ENCODE measurements at regions not wholly inside any gene's neighbourhood (a gene's known extent, or its start where the extent isn't known, plus 50 kb on each side); places are given as distances from the start of the nearest gene placed in this dataset.

DNA sequence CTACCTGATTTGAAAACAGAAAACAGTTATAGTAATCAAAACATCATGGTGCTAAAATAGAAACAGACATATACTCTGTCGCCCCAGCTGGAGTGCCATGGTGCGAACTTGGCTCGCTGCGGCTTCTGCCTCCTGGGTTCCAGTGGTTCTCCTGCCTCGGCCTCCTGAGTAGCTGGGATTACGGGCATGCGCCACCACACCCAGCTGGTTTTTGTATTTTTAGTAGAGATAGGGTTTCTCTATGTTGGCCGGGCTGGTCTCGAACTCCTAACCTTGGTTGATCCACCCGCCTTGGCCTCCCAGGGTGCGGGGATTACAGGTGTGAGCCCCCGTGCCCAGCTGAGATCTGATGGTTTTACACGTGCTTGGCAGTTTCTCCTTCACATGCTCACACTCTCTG is 495.9 kb downstream of the ANXA1 start:
- H3K4me1 Mint-ChIP-seq = no peaks in the 10 kb centered on the region
- ChIA-PET POLR2A (no interaction called here), CTCF (no interaction called here)
- H3K9me3 Mint-ChIP-seq (ENCODE audit: insufficient read depth) = peaks cover 3% of the 10 kb centered on the region
- WGBS (ENCODE audit: insufficient coverage) = 94% methylated on average over 12 of the region's 13 CpGs
- no peaks in the 10 kb centered on the region for H3K79me2 ChIP-seq (ENCODE audit: control insufficient read depth, insufficient read depth, low read length)
- H3K4me2 ChIP-seq (replicated peaks; ENCODE audit: low read depth, low read length, poor library complexity, severe bottlenecking) = no peak overlapping the region
- intact Hi-C loops (cut with micrococcal nuclease) = no loop called here
- H3K27ac Mint-ChIP-seq = no peak overlapping the region
- ATAC-seq (ENCODE audit: low read depth) = no peak
- no peaks in the 10 kb centered on the region for H3K4me1 ChIP-seq (ENCODE audit: control insufficient read depth in 2 of 2, insufficient read depth in 2 of 2, low read length in 2 of 2)
- DNase-seq = no peak
- H3K27ac ChIP-seq (ENCODE audit: low read length in 2 of 2) = no peak overlapping the region
- no peaks in the 10 kb centered on the region for H4K20me1 ChIP-seq (ENCODE audit: control insufficient read depth, insufficient read depth, low read length, poor library complexity, severe bottlenecking)
- H3K4me3 Mint-ChIP-seq = no peak overlapping the region
- H3K27me3 Mint-ChIP-seq = no peaks in the 10 kb centered on the region
- no peaks in the 10 kb centered on the region for H3K36me3 ChIP-seq (replicated peaks in 1 of 2; ENCODE audit: control extremely low read depth in 1 of 2, control insufficient read depth in 1 of 2, extremely low read depth in 1 of 2, insufficient read depth in 2 of 2, low read length in 1 of 2)
- peaks cover 0 to 12% (median 0%) of the 10 kb centered on the region in 3 donors for H3K9me3 ChIP-seq (ENCODE audit: control extremely low read depth in 1 of 3, control insufficient read depth in 2 of 3, insufficient read depth in 1 of 3, low read length in 2 of 3)
- no peak for TF ChIP-seq EZH2 (IDR thresholded peaks at IDR 0.05; ENCODE audit: borderline replicate concordance, insufficient read depth, low read depth, low read length, poor library complexity, severe bottlenecking)
- TF ChIP-seq, protein P1, sequence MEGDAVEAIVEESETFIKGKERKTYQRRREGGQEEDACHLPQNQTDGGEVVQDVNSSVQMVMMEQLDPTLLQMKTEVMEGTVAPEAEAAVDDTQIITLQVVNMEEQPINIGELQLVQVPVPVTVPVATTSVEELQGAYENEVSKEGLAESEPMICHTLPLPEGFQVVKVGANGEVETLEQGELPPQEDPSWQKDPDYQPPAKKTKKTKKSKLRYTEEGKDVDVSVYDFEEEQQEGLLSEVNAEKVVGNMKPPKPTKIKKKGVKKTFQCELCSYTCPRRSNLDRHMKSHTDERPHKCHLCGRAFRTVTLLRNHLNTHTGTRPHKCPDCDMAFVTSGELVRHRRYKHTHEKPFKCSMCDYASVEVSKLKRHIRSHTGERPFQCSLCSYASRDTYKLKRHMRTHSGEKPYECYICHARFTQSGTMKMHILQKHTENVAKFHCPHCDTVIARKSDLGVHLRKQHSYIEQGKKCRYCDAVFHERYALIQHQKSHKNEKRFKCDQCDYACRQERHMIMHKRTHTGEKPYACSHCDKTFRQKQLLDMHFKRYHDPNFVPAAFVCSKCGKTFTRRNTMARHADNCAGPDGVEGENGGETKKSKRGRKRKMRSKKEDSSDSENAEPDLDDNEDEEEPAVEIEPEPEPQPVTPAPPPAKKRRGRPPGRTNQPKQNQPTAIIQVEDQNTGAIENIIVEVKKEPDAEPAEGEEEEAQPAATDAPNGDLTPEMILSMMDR (IDR thresholded peaks at IDR 0.05) = no peak
- no peak overlapping the region for H2AFZ ChIP-seq (ENCODE audit: insufficient read depth, low read depth, low read length, poor library complexity, severe bottlenecking)
- no peaks in the 10 kb centered on the region for H3K27me3 ChIP-seq (replicated peaks in 1 of 4; ENCODE audit: control extremely low read depth in 1 of 4, control insufficient read depth in 3 of 4, insufficient read depth in 4 of 4, low read length in 3 of 4)
- H3K4me3 ChIP-seq (ENCODE audit: control extremely low read depth in 1 of 5, extremely low read depth in 1 of 5, insufficient read depth in 1 of 5, low read depth in 2 of 5, low read length in 4 of 5) = no peak overlapping the region
- no peak overlapping the region for H3K9ac ChIP-seq (ENCODE audit: low read length)

GRCh38 chr9:73649552-73649951 is 497.9 kb downstream of the ANXA1 start:
- Histone ChIP-seq H3K79me2 (ENCODE audit: control insufficient read depth, insufficient read depth, low read length) (no peaks in the 10 kb centered on the region), H3K9ac (ENCODE audit: low read length) (no peak overlapping the region), H3K4me1 (ENCODE audit: control insufficient read depth in 2 of 2, insufficient read depth in 2 of 2, low read length in 2 of 2) (no peaks in the 10 kb centered on the region), H3K9me3 (ENCODE audit: control extremely low read depth in 1 of 3, control insufficient read depth in 2 of 3, insufficient read depth in 1 of 3, low read length in 2 of 3) (peaks cover 0 to 12% (median 0%) of the 10 kb centered on the region in 3 donors), H4K20me1 (ENCODE audit: control insufficient read depth, insufficient read depth, low read length, poor library complexity, severe bottlenecking) (no peaks in the 10 kb centered on the region), H3K4me3 (ENCODE audit: control extremely low read depth in 1 of 5, extremely low read depth in 1 of 5, insufficient read depth in 1 of 5, low read depth in 2 of 5, low read length in 4 of 5) (no peak overlapping the region), H2AFZ (ENCODE audit: insufficient read depth, low read depth, low read length, poor library complexity, severe bottlenecking) (no peak overlapping the region), H3K36me3 (replicated peaks in 1 of 2; ENCODE audit: control extremely low read depth in 1 of 2, control insufficient read depth in 1 of 2, extremely low read depth in 1 of 2, insufficient read depth in 2 of 2, low read length in 1 of 2) (no peaks in the 10 kb centered on the region), H3K4me2 (replicated peaks; ENCODE audit: low read depth, low read length, poor library complexity, severe bottlenecking) (no peak overlapping the region), H3K27me3 (replicated peaks in 1 of 4; ENCODE audit: control extremely low read depth in 1 of 4, control insufficient read depth in 3 of 4, insufficient read depth in 4 of 4, low read length in 3 of 4) (no peaks in the 10 kb centered on the region), H3K27ac (ENCODE audit: low read length in 2 of 2) (no peak overlapping the region)
- intact Hi-C loops (cut with micrococcal nuclease) = no loop called here
- TF ChIP-seq EZH2 (IDR thresholded peaks at IDR 0.05; ENCODE audit: borderline replicate concordance, insufficient read depth, low read depth, low read length, poor library complexity, severe bottlenecking) = no peak
- TF ChIP-seq, protein P1 (IDR thresholded peaks at IDR 0.05) = no peak
- Mint-ChIP-seq H3K27ac (no peak overlapping the region), H3K9me3 (ENCODE audit: insufficient read depth) (peaks cover 3% of the 10 kb centered on the region), H3K27me3 (no peaks in the 10 kb centered on the region), H3K4me1 (no peaks in the 10 kb centered on the region), H3K4me3 (no peak overlapping the region)
- POLR2A ChIA-PET = no interaction called here
- CTCF ChIA-PET = no interaction called here
- no peak for ATAC-seq (ENCODE audit: low read depth)
- no peak for DNase-seq
- 93% methylated on average over 5 of the region's 10 CpGs for WGBS (ENCODE audit: insufficient coverage)
